Endothelial cell of hepatic sinusoid (primary cell): ENCODE measurements at regions not wholly inside any gene's neighbourhood (a gene's known extent, or its start where the extent isn't known, plus 50 kb on each side); places are given as distances from the start of the nearest gene placed in this dataset.

Experiments
- in situ Hi-C: cut with HindIII; loops from 2 replicates; pipeline ENCODE4 v1.10.0; 2017; ENCODE audit warnings: low sequenced_read_pairs

- in situ Hi-C loops, result no loop called here
Measured at GRCh38 chr18:8962855-8963635, 139.5 kb upstream of the NDUFV2 start.

GRCh38 chr18:8963876-8964275 lies 138.6 kb upstream of the NDUFV2 start:
- in situ Hi-C loops, result no loop called here

- in situ Hi-C loops, result no loop called here
Measured at GRCh38 chr18:8965398-8965797, 137.1 kb upstream of the NDUFV2 start.

GRCh38 chr18:8966821-8967220 lies 135.7 kb upstream of the NDUFV2 start:
- in situ Hi-C loops, result no loop called here

GRCh38 chr18:8967573-8967972 lies 134.9 kb upstream of the NDUFV2 start:
- in situ Hi-C loops, result no loop called here

GRCh38 chr18:8969639-8970390 lies 132.7 kb upstream of the NDUFV2 start:
- in situ Hi-C loops, result no loop called here

- in situ Hi-C loops, result no loop called here
Measured at GRCh38 chr18:8970843-8971242, 131.7 kb upstream of the NDUFV2 start.

- in situ Hi-C loops, result no loop called here
Measured at GRCh38 chr18:8972116-8972515, 130.4 kb upstream of the NDUFV2 start.

GRCh38 chr18:8974279-8974678 lies 128.2 kb upstream of the NDUFV2 start:
- in situ Hi-C loops, result no loop called here

GRCh38 chr18:8974696-8975095 lies 127.8 kb upstream of the NDUFV2 start:
- in situ Hi-C loops, result no loop called here

- in situ Hi-C loops, result no loop called here
Measured at GRCh38 chr18:8975624-8976023, 126.9 kb upstream of the NDUFV2 start.

GRCh38 chr18:8976606-8977005 lies 125.9 kb upstream of the NDUFV2 start:
- in situ Hi-C loops, result no loop called here

GRCh38 chr18:8977166-8977565 lies 125.3 kb upstream of the NDUFV2 start:
- in situ Hi-C loops, result no loop called here

- in situ Hi-C loops, result no loop called here
Measured at GRCh38 chr18:8977701-8978100, 124.8 kb upstream of the NDUFV2 start.

GRCh38 chr18:8978394-8978793 lies 124.1 kb upstream of the NDUFV2 start:
- in situ Hi-C loops, result no loop called here

- in situ Hi-C loops, result no loop called here
Measured at GRCh38 chr18:8979258-8979988, 123.1 kb upstream of the NDUFV2 start.

- in situ Hi-C loops, result no loop called here
Measured at GRCh38 chr18:8980496-8980895, 122.0 kb upstream of the NDUFV2 start.

- in situ Hi-C loops, result no loop called here
Measured at GRCh38 chr18:8980918-8981317, 121.6 kb upstream of the NDUFV2 start.

GRCh38 chr18:8982416-8983183 lies 119.9 kb upstream of the NDUFV2 start:
- in situ Hi-C loops, result no loop called here

GRCh38 chr18:8983195-8983594 lies 119.3 kb upstream of the NDUFV2 start:
- in situ Hi-C loops, result no loop called here
